ENCODE measurements at regions not wholly inside any gene's neighbourhood (a gene's known extent, or its start where the extent isn't known, plus 50 kb on each side); places are given as distances from the start of the nearest gene placed in this dataset.
"Not testable (repeated sequence)": the region's sequence is repeated elsewhere in the genome, so short reads cannot be mapped to it uniquely, and the experiment has no call there.

- DNase-seq: not testable (repeated sequence)
Measured at GRCh38 chr13:54268013-54268695, 1239.5 kb downstream of the OLFM4 start.

DNA sequence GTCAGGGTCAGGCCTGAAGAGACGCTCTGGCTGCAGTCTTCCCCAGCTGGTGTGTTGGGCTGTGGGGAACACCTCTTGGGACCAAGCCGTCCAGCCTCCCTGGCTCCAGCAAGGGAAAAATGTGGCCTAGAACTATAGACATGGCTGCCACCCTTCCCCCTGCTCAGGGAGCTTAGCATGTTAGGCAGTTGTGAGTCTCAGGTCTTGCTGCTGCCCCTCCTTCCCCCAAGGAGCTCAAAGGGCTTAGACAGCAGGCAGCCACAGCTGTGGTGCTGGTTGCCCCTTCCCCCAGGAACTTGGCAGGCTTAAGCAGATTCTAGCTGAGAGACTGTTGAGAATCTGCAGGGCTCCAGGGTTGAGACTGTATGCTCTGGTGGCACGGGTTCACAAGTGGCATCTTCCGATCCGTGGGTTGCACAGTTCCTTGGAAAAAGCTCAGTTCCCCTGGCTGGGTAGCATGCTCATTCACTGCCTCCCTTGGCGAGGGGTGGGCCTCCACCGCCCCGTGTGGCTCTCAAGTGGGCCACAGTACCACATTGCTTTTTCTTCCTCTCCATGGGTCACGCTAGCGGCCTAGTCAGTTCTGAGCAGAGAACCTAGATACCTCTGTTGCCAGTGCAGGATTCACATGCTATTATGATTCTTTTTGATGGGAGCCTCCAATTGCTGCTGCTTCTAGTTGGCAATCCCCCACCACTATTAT, 1258.6 kb downstream of the OLFM4 start:
- DNase-seq: no peak

- no peak for DNase-seq
Measured at GRCh38 chr13:54301085-54301484, 1272.5 kb downstream of the OLFM4 start.

- no peak for DNase-seq
Measured at GRCh38 chr13:54305377-54305776, 1276.8 kb downstream of the OLFM4 start.

GRCh38 chr13:54312885-54313284, 1284.3 kb downstream of the OLFM4 start:
- DNase-seq: no peak

GRCh38 chr13:54317722-54318121, 1289.1 kb downstream of the OLFM4 start:
- no peak for DNase-seq

- no peak for DNase-seq
Measured at GRCh38 chr13:54337540-54337939, 1308.9 kb downstream of the OLFM4 start.

- DNase-seq: no peak
Measured at GRCh38 chr13:54347531-54347930, 1318.9 kb downstream of the OLFM4 start.

DNA sequence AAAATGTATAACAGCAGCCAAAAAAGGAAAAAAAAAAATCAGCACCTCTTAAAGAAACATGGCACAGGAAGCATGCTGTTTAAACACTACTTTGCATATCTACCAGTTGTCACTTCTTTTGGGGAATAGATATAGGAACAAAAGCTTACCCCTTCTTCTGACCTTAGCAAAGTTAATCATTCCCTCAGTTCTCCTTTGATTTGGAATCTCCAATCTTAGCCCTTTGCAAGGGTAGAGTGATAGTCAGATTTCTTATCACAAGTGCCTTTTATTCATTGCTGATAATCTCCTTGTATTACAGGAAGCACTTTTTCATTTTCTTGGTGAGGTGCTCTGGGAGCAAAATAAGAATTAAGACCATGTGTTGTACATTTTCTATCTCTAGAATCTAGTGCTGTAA, 1327.6 kb downstream of the OLFM4 start:
- DNase-seq: no peak

GRCh38 chr13:54356849-54357248, 1328.2 kb downstream of the OLFM4 start:
- no peak for DNase-seq

DNA sequence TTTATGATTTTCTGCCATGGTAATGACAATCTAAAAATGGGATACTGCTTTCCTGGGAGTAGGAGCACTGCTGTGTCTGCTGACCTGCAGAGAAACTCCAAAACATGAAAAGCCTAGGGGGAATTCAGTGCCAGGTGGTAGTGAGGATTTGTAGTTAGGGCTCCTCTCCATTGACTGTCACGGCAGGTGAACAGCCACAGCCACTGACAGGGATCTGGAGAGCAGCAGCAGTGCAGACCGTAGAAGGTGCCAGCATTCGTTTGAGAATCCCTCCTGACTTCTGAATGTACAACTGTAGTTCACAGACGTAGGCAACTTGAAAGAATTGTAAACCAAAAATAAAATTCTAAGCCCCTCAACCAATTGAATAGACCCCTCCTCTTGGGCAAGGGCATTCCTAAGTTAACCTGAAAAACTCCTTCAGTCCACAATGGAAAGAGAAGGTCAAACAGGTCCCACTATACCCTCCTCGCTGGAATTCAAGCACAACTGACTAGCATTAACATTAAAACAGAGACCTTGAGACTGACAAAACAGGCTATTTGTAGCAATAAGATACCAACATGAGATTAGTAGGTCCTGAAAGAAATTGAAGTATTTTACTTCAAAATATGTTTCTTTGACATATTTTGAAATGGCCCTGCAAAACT, 1328.8 kb downstream of the OLFM4 start:
- no peak for DNase-seq

DNA sequence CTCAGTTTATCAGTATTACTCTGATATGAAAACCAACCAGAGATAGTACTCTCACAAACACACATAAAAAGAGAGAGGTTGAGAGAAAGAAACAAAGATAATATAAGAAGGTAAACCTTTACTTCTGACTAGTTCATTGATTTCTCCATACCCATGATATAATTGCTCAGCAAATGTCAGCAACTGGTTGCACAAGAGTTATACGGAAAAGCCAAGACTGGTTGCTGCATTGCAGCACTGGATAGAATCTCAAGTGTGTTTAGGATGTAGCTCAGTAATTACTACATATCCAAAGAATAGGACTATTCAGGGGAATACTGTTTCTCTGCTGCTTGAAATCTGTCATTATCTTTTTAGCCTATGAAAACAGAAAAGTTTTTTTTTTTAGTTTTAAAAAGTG, 1332.8 kb downstream of the OLFM4 start:
- no peak for DNase-seq

GRCh38 chr13:54366728-54367127, 1338.1 kb downstream of the OLFM4 start:
- DNase-seq: no peak

GRCh38 chr13:54367639-54368271, 1339.1 kb downstream of the OLFM4 start:
- no peak for DNase-seq

DNA sequence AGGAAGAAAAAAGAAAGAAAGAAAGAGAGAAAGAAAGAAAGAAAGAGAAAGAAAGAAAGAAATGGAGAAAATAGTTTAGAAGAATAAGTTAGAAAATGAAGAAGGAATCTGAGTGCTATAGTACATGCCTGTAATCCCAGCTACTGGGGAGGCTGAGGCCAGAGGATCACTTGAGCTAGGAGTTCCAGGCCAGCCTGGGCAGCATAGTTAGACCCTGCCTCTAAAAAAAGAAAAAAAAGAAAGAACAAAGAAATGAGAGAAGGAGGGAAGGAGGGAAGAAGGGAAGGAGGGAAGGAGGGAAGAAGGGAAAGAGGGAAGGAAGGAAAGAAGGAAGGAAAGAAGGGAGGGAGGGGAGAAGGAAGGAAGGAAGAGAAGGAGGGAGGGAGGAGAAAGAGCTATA, 1339.8 kb downstream of the OLFM4 start:
- no peak for DNase-seq

GRCh38 chr13:54373211-54373610, 1344.6 kb downstream of the OLFM4 start:
- no peak for DNase-seq

DNA sequence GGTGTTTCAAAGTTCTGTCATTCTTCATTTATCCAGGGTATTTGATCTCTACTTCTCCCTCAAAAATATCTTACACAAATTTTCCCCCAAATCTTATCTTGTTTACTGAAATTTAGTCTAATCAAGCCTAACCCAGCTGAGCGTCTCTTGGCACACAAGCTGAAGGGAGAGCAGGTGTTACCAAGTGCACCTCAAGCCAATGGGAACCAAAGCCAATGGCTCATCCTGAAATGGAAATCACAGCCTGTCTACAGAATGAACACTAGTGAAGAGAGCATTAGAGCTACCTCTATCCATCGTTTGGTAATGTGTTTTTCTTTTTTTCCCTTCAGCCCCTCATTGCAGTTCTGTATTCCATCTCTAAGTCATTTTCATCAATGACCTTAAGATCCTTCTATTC, 1350.8 kb downstream of the OLFM4 start:
- DNase-seq: no peak

DNA sequence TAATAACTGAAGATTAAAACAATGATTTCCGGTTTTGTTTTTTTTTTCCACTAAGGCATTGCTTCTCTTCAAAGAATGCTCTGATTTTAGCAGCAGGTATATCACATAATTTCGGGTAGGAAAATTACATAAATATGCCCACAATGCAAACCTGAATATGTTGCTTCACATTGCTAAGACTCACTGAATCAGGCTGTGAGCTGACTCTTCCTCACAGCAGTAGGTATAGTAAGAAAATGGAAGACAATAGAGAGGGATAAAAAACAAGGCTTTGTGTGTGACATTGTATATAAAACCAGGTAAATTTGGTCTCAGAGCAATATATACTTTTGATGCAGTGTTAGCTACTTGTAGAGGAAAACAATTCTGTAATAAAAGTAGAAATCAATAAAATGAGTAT, 1355.0 kb downstream of the OLFM4 start:
- DNase-seq: no peak

DNA sequence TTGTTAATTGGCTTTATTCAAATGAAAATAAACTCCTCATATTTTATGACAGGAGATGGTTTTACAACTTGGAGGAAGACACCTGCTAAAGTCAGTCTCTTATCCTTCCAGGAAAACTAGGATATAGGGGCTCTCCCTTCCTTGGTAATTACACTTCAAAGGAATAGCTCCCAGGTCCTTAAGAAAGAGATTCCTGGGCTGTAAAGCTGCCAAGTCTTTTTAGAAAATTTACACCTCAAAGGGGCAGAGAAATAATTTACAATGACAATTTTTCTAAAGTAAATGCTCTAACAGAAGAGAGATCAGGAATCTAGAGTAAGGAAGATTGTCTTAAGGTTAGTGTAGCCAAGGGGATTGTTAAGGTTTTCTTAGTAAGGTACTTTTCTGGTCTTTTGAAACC, 1359.0 kb downstream of the OLFM4 start:
- DNase-seq: no peak

DNA sequence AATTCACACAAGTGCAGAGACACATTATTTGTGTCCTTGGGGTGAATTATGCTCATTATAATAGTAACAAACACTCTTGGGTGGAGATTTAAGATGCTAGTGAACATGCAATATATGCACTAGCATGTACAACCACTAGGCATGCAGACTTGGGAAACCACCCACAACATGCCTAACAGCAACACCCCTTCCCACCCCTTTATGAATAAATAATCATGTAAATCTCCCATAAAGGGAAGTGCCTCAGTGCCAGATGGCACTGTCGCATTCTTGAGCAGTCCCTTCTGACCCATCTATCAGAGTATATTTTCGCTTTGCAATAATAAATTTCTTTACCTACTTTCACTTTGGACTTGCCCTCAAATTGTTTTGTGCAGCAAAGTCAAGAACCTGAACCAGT, 1362.2 kb downstream of the OLFM4 start:
- no peak for DNase-seq

GRCh38 chr13:54394085-54394700, 1365.6 kb downstream of the OLFM4 start:
- DNase-seq: no peak

DNA sequence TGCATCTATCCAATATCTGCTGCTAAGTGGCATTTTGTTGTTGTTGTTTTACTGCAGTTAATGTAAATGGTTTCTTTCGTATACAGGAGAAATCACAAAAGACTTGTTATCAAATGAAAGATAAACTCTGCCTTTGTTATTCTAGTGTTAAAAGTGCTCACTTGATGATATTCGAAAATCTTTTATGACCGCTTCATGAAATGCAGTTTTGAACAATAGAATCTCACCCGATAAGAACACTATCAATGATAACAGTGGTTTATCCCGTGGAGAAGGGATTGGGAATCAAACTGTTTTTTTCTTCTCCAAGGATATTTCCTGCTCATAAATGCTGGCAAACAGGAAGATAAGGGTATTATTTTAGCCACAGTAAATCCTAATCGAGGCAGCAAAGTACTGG, 1366.3 kb downstream of the OLFM4 start:
- no peak for DNase-seq

DNA sequence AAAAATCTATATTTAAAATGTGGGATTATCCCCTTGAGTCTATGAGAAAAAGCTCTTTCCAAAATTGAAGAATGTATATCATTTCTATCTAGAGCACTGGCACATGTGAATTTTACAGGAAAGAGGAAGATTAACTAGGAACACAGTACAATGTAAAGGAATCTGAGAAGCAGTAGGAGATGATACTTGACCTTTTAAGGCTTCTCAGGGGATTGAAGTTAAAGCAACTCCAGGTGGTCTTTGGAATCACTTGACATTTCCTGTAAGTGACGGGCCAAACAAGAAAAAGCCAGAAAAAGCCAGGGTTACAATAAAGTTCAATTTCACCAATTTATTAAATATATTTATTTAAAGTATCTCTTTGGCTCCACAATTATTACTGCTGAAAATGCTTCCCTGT, 1373.9 kb downstream of the OLFM4 start:
- DNase-seq: no peak

Data from inflammatory macrophage (primary cell).